Calu3 (cell line): ENCODE measurements at regions not wholly inside any gene's neighbourhood (a gene's known extent, or its start where the extent isn't known, plus 50 kb on each side); places are given as distances from the start of the nearest gene placed in this dataset.

Experiments
- BruUV-seq: library from RNA; stranded (reverse); fragments of 400-500 nt; replicated peaks from 2 replicates; lab custom pipeline; 2021; lab: Mats Ljungman, UMichigan
- CTCF ChIA-PET: fragments of 300-600 bp; sonication (Branson Sonifier 250); formaldehyde crosslinking; loops from one replicate; lab custom pipeline; 2022; ENCODE audit warnings: antibody characterized with exemption; lab: Charles Lee
- DNase-seq: peaks from one replicate; pipeline ENCODE4 v3.0.0; 2022
- H3K27ac Mint-ChIP-seq: one replicate; pipeline ENCODE4 v1.8.0; 2022; ENCODE audit warnings: mixed read lengths; ENCODE audit not compliant: unreplicated experiment
- H3K27me3 Mint-ChIP-seq: one replicate; pipeline ENCODE4 v1.8.0; 2022; ENCODE audit warnings: mixed read lengths; ENCODE audit not compliant: unreplicated experiment
- H3K36me3 Mint-ChIP-seq: one replicate; pipeline ENCODE4 v1.8.0; 2022; ENCODE audit warnings: mild to moderate bottlenecking, moderate library complexity, mixed read lengths; ENCODE audit not compliant: insufficient read depth, unreplicated experiment
- H3K4me1 Mint-ChIP-seq: one replicate; pipeline ENCODE4 v1.8.0; 2022; ENCODE audit warnings: mild to moderate bottlenecking, low read depth, mixed read lengths; ENCODE audit not compliant: unreplicated experiment
- H3K4me3 Mint-ChIP-seq: one replicate; pipeline ENCODE4 v1.8.0; 2022; ENCODE audit warnings: mild to moderate bottlenecking, low read depth, moderate library complexity, mixed read lengths; ENCODE audit not compliant: unreplicated experiment
- H3K9me3 Mint-ChIP-seq: one replicate; pipeline ENCODE4 v1.8.0; 2022; ENCODE audit warnings: low read depth, mixed read lengths; ENCODE audit not compliant: unreplicated experiment
- intact Hi-C: fragments of 100-400 bp; cut with micrococcal nuclease; formaldehyde crosslinking; loops from one replicate; pipeline ENCODE4 v1.10.0; 2022; ENCODE audit not compliant: unreplicated experiment
- TF ChIP-seq, protein P1 (sequence below): fragments of 200-600 bp; IDR thresholded peaks from one replicate; pipeline ENCODE4 v1.8.0; 2022; ENCODE audit warnings: antibody characterized with exemption; ENCODE audit not compliant: unreplicated experiment

- H3K4me3 Mint-ChIP-seq, result no peak overlapping the region
- DNase-seq, result no peak
- TF ChIP-seq, protein P1, sequence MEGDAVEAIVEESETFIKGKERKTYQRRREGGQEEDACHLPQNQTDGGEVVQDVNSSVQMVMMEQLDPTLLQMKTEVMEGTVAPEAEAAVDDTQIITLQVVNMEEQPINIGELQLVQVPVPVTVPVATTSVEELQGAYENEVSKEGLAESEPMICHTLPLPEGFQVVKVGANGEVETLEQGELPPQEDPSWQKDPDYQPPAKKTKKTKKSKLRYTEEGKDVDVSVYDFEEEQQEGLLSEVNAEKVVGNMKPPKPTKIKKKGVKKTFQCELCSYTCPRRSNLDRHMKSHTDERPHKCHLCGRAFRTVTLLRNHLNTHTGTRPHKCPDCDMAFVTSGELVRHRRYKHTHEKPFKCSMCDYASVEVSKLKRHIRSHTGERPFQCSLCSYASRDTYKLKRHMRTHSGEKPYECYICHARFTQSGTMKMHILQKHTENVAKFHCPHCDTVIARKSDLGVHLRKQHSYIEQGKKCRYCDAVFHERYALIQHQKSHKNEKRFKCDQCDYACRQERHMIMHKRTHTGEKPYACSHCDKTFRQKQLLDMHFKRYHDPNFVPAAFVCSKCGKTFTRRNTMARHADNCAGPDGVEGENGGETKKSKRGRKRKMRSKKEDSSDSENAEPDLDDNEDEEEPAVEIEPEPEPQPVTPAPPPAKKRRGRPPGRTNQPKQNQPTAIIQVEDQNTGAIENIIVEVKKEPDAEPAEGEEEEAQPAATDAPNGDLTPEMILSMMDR, result no peak
- H3K27ac Mint-ChIP-seq, result no peak overlapping the region
- intact Hi-C loops, result loop anchor here (10.0 kb wide), 1 partner anchor 1033 kb away; the partner anchor contains the start of gene GABRB2
- CTCF ChIA-PET, result no interaction called here
- no peaks in the 10 kb centered on the region for H3K36me3 Mint-ChIP-seq
- H3K4me1 Mint-ChIP-seq, result peaks cover 18% of the 10 kb centered on the region
- no peaks in the 10 kb centered on the region for H3K9me3 Mint-ChIP-seq
- peaks cover 18% of the 10 kb centered on the region for H3K27me3 Mint-ChIP-seq
- BruUV-seq, result no TSS peak
Observed at GRCh38 chr5:160511280-160511929, 89.8 kb downstream of the PTTG1 start.
